Sigmoid colon (tissue), 4 donors: ENCODE measurements at regions not wholly inside any gene's neighbourhood (a gene's known extent, or its start where the extent isn't known, plus 50 kb on each side); places are given as distances from the start of the nearest gene placed in this dataset.

Experiments used
- CTCF ChIP-seq, 4 experiments: fragments of 450-650 bp in 3 of 4; fragments of 200-600 bp in 1 of 4; IDR thresholded peaks; one replicate each; pipeline ENCODE4 v1.5.1; 2016 to 2019; ENCODE audit warnings: antibody characterized with exemption in 4 of 4, mild to moderate bottlenecking in 3 of 4, moderate library complexity in 2 of 4
- POLR2AphosphoS5 ChIP-seq, 4 donors: sonication (generic); formaldehyde crosslinking; IDR thresholded peaks; one replicate each; pipeline ENCODE4 v1.6.1; 2017; ENCODE audit warnings: antibody characterized with exemption in 4 of 4

DNA sequence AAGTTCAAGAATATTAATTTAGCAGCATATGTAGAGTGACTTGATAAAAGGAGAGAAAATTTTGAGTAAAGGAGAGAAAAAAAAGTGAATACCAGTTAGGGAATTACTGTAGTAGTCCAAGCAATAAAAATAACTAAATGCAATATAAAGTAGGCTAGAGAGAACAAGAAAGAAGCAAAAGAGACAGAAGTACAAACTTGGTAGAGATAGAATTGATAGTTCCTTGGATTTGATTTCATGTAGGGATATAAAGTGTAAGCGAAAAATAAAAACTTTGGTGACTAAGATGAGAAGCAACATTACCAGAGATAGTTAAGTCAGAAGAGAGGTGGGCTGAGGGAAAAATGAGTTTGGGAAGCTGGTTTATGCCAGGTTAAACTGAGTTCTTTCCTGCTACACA, 252.4 kb downstream of the SEC23A start:
- TF ChIP-seq CTCF (IDR thresholded peaks at IDR 0.05) (no peak), POLR2AphosphoS5 (IDR thresholded peaks at IDR 0.05) (no peak)
